Smooth muscle cell (in vitro differentiated cells): ENCODE measurements at regions not wholly inside any gene's neighbourhood (a gene's known extent, or its start where the extent isn't known, plus 50 kb on each side); places are given as distances from the start of the nearest gene placed in this dataset.

Experiments used
- DNase-seq: peaks from one replicate; lab custom pipeline; 2025; ENCODE audit not compliant: unreplicated experiment; lab: John Stamatoyannopoulos, UW
- H2AFZ ChIP-seq: fragments of 200-600 bp; sonication (generic); 2 replicates; pipeline ENCODE4 v1.6.0; 2016; ENCODE audit warnings: antibody characterized with exemption, low read depth, mild to moderate bottlenecking
- H3F3A ChIP-seq: fragments of 200-600 bp; sonication (generic); 2 replicates; pipeline ENCODE4 v1.6.0; 2017; ENCODE audit warnings: antibody characterized with exemption, low read depth
- H3K27ac ChIP-seq: fragments of 200-600 bp; sonication (generic); 2 replicates; pipeline ENCODE4 v1.5.1; 2016; ENCODE audit warnings: low read depth, mild to moderate bottlenecking
- H3K27me3 ChIP-seq: fragments of 200-600 bp; sonication (generic); 2 replicates; pipeline ENCODE4 v1.6.1; 2016; ENCODE audit warnings: low read depth, mild to moderate bottlenecking
- H3K36me3 ChIP-seq: fragments of 200-600 bp; sonication (generic); 2 replicates; pipeline ENCODE4 v1.5.1; 2016; ENCODE audit warnings: low read depth
- H3K4me1 ChIP-seq: fragments of 200-600 bp; sonication (generic); 2 replicates; pipeline ENCODE4 v1.5.1; 2016; ENCODE audit warnings: low read depth
- H3K4me2 ChIP-seq: fragments of 200-600 bp; sonication (generic); 2 replicates; pipeline ENCODE4 v1.6.0; 2016; ENCODE audit warnings: mild to moderate bottlenecking
- H3K4me3 ChIP-seq: fragments of 200-600 bp; sonication (generic); 2 replicates; pipeline ENCODE4 v1.5.1; 2016; ENCODE audit warnings: mild to moderate bottlenecking
- H3K79me2 ChIP-seq: fragments of 200-600 bp; sonication (generic); 2 replicates; pipeline ENCODE4 v1.6.0; 2016; ENCODE audit warnings: low read depth, mild to moderate bottlenecking
- H3K9ac ChIP-seq: fragments of 200-600 bp; sonication (generic); 2 replicates; pipeline ENCODE4 v1.6.0; 2016; ENCODE audit warnings: low read depth
- H3K9me3 ChIP-seq: fragments of 200-600 bp; sonication (generic); replicated peaks from 2 replicates; pipeline ENCODE4 v1.5.1; 2016; ENCODE audit warnings: low read depth
- H4K20me1 ChIP-seq: fragments of 200-600 bp; sonication (generic); 2 replicates; pipeline ENCODE4 v1.6.0; 2016; ENCODE audit warnings: low read depth
- WGBS: methylation state at CpG from one replicate; pipeline ENCODE4 v1.1.7; 2016; ENCODE audit warnings: low lambda C conversion rate; 5-methylcytosine and 5-hydroxymethylcytosine counted together
- TF ChIP-seq, protein P1 (sequence below): fragments of 200-600 bp; sonication (generic); IDR thresholded peaks from 2 replicates; pipeline ENCODE4 v1.5.1; 2017; ENCODE audit warnings: borderline replicate concordance, mild to moderate bottlenecking, antibody characterized with exemption; ENCODE audit not compliant: insufficient read depth, poor library complexity, severe bottlenecking

DNA sequence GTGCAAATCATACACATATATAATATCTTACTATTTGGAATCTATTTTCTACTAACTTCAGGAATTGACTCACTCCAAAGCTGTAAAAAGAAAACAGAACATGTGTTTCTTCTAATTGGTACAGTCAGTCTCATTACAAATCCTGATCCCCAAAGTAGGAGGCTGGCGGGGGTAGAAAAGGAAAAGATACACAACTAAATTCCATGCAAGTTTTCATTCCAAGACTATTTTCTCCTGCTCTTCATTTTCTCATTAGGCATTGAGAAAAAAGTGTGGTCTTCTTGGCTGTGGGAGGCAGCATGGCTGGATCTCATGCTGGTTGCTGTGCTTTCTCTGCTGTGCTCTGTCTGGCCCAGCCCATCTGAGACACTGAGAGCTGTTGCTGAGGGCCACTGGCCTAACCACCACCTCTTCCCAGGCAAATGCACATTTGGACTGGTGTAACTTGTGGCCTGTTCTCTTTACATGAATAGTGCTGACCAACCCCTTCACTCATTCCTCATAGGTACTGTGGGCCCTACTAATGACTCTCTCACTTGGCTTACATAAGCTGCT lies 1107.5 kb upstream of the B3GALT2 start:
- Histone ChIP-seq H2AFZ (no peak overlapping the region), H3K4me1 (no peaks in the 10 kb centered on the region), H3F3A (no peaks in the 10 kb centered on the region), H4K20me1 (no peaks in the 10 kb centered on the region), H3K4me2 (no peak overlapping the region), H3K27ac (no peak overlapping the region), H3K9ac (no peak overlapping the region), H3K27me3 (peaks cover 5% of the 10 kb centered on the region), H3K36me3 (no peaks in the 10 kb centered on the region), H3K79me2 (no peaks in the 10 kb centered on the region), H3K4me3 (no peak overlapping the region), H3K9me3 (no peaks in the 10 kb centered on the region)
- TF ChIP-seq, protein P1, sequence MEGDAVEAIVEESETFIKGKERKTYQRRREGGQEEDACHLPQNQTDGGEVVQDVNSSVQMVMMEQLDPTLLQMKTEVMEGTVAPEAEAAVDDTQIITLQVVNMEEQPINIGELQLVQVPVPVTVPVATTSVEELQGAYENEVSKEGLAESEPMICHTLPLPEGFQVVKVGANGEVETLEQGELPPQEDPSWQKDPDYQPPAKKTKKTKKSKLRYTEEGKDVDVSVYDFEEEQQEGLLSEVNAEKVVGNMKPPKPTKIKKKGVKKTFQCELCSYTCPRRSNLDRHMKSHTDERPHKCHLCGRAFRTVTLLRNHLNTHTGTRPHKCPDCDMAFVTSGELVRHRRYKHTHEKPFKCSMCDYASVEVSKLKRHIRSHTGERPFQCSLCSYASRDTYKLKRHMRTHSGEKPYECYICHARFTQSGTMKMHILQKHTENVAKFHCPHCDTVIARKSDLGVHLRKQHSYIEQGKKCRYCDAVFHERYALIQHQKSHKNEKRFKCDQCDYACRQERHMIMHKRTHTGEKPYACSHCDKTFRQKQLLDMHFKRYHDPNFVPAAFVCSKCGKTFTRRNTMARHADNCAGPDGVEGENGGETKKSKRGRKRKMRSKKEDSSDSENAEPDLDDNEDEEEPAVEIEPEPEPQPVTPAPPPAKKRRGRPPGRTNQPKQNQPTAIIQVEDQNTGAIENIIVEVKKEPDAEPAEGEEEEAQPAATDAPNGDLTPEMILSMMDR: no peak
- WGBS: 79% methylated on average over 1 of the region's 1 CpG
- no peak for DNase-seq

DNA sequence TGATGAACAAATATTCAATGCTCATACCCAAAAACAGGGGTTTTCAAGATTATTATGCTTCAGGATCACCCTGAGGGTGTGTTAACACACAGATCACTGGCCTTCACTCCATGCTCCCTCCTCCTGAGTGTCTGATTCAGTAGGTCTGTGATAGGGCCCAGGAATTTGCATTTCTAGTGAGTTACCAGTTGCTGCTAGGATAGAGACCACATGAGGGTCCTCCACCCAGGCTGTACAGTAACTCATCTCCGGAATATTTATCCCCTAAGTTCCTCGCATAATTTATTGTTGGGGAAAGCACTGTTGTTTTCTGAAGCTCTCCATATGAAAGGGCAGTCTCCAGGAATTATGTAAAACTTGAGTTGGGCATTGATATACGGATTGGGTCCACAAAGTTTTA lies 1106.6 kb upstream of the B3GALT2 start:
- no peak overlapping the region for H3K4me3 ChIP-seq
- H3K9me3 ChIP-seq: no peaks in the 10 kb centered on the region
- DNase-seq: no peak
- H3K27me3 ChIP-seq: peaks cover 5% of the 10 kb centered on the region
- H3K36me3 ChIP-seq: no peaks in the 10 kb centered on the region
- 81% methylated on average over 3 of the region's 3 CpGs for WGBS
- H3K27ac ChIP-seq: no peak overlapping the region
- TF ChIP-seq, protein P1: no peak
- H4K20me1 ChIP-seq: no peaks in the 10 kb centered on the region
- no peak overlapping the region for H2AFZ ChIP-seq
- no peaks in the 10 kb centered on the region for H3K79me2 ChIP-seq
- no peak overlapping the region for H3K9ac ChIP-seq
- H3K4me1 ChIP-seq: no peaks in the 10 kb centered on the region
- no peak overlapping the region for H3K4me2 ChIP-seq
- no peaks in the 10 kb centered on the region for H3F3A ChIP-seq

DNA sequence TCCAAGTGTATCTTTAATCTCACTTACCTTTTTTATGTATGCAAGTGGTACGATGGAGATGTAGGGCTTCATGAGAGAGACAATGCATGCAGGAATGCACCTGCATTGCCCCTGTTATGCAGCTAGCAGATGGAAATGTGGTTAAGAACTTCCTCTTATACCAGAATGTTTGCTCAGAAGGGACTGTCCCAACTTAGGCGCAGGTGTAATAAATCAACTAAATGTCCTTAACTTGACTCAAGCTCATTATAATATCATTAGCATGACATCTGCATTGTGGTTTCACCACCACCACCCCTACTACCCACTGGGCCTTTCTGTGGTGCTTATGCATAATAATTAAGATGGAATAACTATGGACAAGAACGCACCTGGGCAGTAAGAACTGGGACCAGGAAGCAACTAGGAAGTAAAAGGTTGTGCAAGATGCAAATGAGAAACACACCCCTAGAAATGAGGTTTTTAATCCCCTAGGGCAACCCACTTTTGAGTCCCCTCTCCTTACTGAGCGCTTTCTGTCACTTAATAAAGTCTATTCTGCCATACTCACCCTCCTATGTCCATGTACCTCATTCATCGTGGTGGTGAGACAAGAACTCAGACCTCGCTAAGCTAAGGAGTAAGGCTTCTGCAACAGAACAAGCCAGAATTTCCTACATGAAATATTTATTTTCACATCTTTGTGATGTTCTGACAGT lies 1103.3 kb upstream of the B3GALT2 start:
- no peak for DNase-seq
- Histone ChIP-seq H3K27me3 (peaks cover 5% of the 10 kb centered on the region), H3K9ac (no peak overlapping the region), H3K4me2 (no peak overlapping the region), H3K4me3 (no peak overlapping the region), H3K36me3 (no peaks in the 10 kb centered on the region), H3K79me2 (no peaks in the 10 kb centered on the region), H3K4me1 (no peaks in the 10 kb centered on the region), H3K27ac (no peak overlapping the region), H2AFZ (no peak overlapping the region), H4K20me1 (no peaks in the 10 kb centered on the region), H3K9me3 (no peaks in the 10 kb centered on the region), H3F3A (no peaks in the 10 kb centered on the region)
- 83% methylated on average over 6 of the region's 6 CpGs for WGBS
- TF ChIP-seq, protein P1: no peak

DNA sequence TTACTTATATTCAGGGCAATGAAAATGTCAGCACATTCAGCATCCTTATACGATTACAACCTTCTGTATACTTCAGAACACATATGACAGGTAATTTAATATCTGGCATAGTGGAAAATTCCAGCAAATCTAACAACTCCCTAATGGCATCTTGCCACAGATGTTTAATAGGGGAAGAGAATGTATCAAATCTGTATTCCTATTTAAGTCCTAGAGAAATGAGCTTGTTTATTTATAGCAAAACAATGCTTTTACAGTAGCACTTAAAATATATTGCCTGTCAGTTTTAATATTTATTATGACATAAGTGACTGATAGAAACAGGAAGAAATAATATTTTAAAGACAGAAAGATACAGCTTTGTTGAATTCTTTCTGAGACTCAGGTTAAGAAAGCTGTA lies 1101.8 kb upstream of the B3GALT2 start:
- H3K9me3 ChIP-seq: no peaks in the 10 kb centered on the region
- H3K27me3 ChIP-seq: peaks cover 5% of the 10 kb centered on the region
- H3K4me3 ChIP-seq: no peak overlapping the region
- no peaks in the 10 kb centered on the region for H3K4me1 ChIP-seq
- no peak overlapping the region for H3K4me2 ChIP-seq
- H3K79me2 ChIP-seq: no peaks in the 10 kb centered on the region
- H3K27ac ChIP-seq: no peak overlapping the region
- TF ChIP-seq, protein P1: no peak
- H3K36me3 ChIP-seq: no peaks in the 10 kb centered on the region
- DNase-seq: no peak
- H4K20me1 ChIP-seq: no peaks in the 10 kb centered on the region
- no peaks in the 10 kb centered on the region for H3F3A ChIP-seq
- no peak overlapping the region for H2AFZ ChIP-seq
- 82% methylated on average over 1 of the region's 1 CpG for WGBS
- H3K9ac ChIP-seq: no peak overlapping the region
